ENCODE measurements at regions not wholly inside any gene's neighbourhood (a gene's known extent, or its start where the extent isn't known, plus 50 kb on each side); places are given as distances from the start of the nearest gene placed in this dataset.
"Not testable (repeated sequence)": the region's sequence is repeated elsewhere in the genome, so short reads cannot be mapped to it uniquely, and the experiment has no call there.

DNA sequence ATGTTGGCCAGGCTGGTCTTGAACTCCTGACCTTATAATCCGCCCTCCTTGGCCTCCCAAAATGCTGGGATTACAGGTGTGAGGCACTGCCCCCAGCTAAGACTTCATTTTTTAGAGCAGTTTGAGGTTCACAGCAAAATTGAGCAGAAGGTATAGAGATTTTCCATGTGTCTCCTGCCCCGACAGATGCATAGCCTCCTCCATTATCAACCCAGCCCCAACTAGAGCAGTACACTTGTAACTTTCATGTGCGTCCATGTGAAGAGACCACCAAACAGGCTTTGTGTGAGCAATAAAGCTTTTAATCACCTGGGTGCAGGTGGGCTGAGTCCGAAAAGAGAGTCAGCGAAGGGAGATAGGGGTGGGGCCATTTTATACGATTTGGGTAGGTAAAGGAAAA lies 179.1 kb downstream of the CD83 start:
- TF ChIP-seq, protein P1, sequence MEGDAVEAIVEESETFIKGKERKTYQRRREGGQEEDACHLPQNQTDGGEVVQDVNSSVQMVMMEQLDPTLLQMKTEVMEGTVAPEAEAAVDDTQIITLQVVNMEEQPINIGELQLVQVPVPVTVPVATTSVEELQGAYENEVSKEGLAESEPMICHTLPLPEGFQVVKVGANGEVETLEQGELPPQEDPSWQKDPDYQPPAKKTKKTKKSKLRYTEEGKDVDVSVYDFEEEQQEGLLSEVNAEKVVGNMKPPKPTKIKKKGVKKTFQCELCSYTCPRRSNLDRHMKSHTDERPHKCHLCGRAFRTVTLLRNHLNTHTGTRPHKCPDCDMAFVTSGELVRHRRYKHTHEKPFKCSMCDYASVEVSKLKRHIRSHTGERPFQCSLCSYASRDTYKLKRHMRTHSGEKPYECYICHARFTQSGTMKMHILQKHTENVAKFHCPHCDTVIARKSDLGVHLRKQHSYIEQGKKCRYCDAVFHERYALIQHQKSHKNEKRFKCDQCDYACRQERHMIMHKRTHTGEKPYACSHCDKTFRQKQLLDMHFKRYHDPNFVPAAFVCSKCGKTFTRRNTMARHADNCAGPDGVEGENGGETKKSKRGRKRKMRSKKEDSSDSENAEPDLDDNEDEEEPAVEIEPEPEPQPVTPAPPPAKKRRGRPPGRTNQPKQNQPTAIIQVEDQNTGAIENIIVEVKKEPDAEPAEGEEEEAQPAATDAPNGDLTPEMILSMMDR (IDR thresholded peaks at IDR 0.05; ENCODE audit: low read depth, low read length, poor library complexity, severe bottlenecking) = not testable (repeated sequence)
- TF ChIP-seq EZH2phosphoT487 (IDR thresholded peaks at IDR 0.05; ENCODE audit: borderline replicate concordance, low read length) = not testable (repeated sequence)
